Central memory CD8-positive, alpha-beta T cell (primary cell): ENCODE measurements at regions not wholly inside any gene's neighbourhood (a gene's known extent, or its start where the extent isn't known, plus 50 kb on each side); places are given as distances from the start of the nearest gene placed in this dataset.
"Not testable (repeated sequence)": the region's sequence is repeated elsewhere in the genome, so short reads cannot be mapped to it uniquely, and the experiment has no call there.

ENCODE experiments used
- ATAC-seq: fragments of 150-1000 bp; cut with Tn5 transposase; replicated peaks from 2 replicates; pipeline ENCODE4 v1.10.0; 2022; ENCODE audit warnings: mild to moderate bottlenecking, moderate FRiP score, moderate number of reproducible peaks; ENCODE audit not compliant: poor library complexity, severe bottlenecking; ENCODE audit errors: extremely low read depth
- DNase-seq, 2 donors: peaks; one replicate each; pipeline ENCODE4 v3.0.0; 2021; ENCODE audit warnings: low spot score in 2 of 2
- H3K27ac Mint-ChIP-seq: one replicate; pipeline ENCODE4 v1.8.0; 2022; ENCODE audit warnings: low read depth, mild to moderate bottlenecking, moderate library complexity, mixed read lengths
- H3K27me3 Mint-ChIP-seq: one replicate; pipeline ENCODE4 v1.8.0; 2022; ENCODE audit warnings: mixed read lengths
- H3K36me3 Mint-ChIP-seq: one replicate; pipeline ENCODE4 v1.8.0; 2022; ENCODE audit warnings: mild to moderate bottlenecking, moderate library complexity, mixed read lengths; ENCODE audit not compliant: insufficient read depth
- H3K4me1 Mint-ChIP-seq: one replicate; pipeline ENCODE4 v1.8.0; 2022; ENCODE audit warnings: mixed read lengths
- H3K4me3 Mint-ChIP-seq: one replicate; pipeline ENCODE4 v1.8.0; 2022; ENCODE audit warnings: mild to moderate bottlenecking, moderate library complexity, mixed read lengths
- H3K9me3 Mint-ChIP-seq: one replicate; pipeline ENCODE4 v1.8.0; 2022; ENCODE audit warnings: mixed read lengths

DNA sequence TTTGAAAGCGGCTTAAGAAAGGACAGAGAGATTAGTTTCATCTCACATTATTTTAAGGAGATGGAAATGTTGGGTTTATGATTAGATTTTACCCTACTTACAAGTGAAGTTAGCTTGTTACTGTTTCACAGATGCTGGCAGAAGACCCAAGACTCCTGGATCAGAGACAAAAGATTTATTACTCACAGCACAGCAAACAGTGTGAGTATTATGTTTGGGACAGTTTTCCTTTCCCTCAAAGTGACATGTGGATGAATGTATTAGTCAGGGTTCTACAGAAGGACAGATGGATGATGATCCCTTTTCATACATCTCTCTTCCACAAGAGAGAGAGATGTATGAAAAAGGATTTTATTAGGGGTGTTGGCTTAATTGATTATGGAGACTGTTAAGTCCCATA lies 281.8 kb upstream of the CDH2 start:
- Mint-ChIP-seq H3K4me1 (no peaks in the 10 kb centered on the region), H3K9me3 (peaks cover 18% of the 10 kb centered on the region), H3K27me3 (no peaks in the 10 kb centered on the region), H3K4me3 (no peak overlapping the region), H3K36me3 (no peaks in the 10 kb centered on the region), H3K27ac (no peak overlapping the region)
- DNase-seq (no peak), ATAC-seq (no peak)

DNA sequence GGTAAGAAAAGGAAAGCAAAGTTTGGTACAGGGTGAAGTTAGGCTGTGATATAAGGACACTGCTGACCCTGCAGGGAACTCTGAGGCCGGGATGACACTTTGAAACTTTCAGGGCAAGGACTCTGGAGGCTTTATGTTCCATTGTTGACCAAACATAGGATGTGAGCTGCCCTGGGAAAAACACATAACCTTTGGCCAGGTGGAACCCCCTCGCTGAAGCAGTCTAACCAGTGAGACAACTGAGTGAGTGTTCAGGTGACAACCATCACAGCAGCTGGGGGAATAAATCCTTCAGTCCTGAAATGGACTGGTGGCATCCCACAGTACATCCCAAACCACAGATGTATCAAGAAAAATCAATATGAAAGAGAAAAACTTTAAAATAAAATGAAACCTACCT lies 280.9 kb upstream of the CDH2 start:
- H3K27me3 Mint-ChIP-seq = no peaks in the 10 kb centered on the region
- no peak overlapping the region for H3K4me3 Mint-ChIP-seq
- DNase-seq (no peak), ATAC-seq (no peak)
- peaks cover 18% of the 10 kb centered on the region for H3K9me3 Mint-ChIP-seq
- no peak overlapping the region for H3K27ac Mint-ChIP-seq
- no peaks in the 10 kb centered on the region for H3K4me1 Mint-ChIP-seq
- no peaks in the 10 kb centered on the region for H3K36me3 Mint-ChIP-seq

DNA sequence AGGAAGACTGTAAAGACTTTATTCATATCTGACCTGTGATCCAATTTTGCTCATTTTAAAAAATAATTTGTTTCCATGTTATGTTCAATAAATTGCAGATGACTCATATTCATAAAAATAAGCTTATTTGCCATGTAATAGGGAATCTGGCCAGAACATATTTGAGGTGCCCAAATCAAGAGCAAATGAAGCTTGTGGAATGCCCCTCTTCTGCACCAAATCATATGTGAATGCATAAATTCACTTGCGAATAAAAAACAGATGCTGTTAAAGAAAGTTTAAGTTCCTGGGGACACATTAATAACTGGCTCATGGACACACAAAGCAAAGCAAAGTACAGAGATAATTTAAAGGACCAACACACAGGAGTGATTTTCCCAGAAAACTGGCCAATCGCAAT lies 279.0 kb upstream of the CDH2 start:
- no peaks in the 10 kb centered on the region for H3K36me3 Mint-ChIP-seq

DNA sequence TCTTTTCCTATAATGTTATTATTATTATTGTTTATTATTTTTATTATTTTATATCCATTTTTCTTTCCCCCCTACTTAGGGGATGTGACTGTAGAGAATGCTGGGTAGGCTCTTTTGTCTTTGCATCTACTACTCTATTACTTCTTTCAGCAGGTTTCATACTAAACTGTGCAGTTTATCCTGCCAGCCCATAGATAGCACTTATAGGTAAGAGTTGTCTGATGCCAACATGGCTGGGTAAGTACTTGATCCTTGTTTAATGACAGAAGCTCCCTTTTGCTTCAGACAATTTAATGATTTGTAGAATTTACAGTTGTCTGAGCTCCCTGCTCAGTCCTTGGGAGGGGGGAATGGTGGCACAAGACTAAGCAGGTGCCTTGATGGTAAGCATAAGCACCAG lies 262.9 kb upstream of the CDH2 start:
- no peaks in the 10 kb centered on the region for H3K4me1 Mint-ChIP-seq
- DNase-seq (no peak), ATAC-seq (no peak)
- H3K4me3 Mint-ChIP-seq = no peak overlapping the region
- H3K36me3 Mint-ChIP-seq = no peaks in the 10 kb centered on the region
- no peaks in the 10 kb centered on the region for H3K27me3 Mint-ChIP-seq
- H3K9me3 Mint-ChIP-seq = no peaks in the 10 kb centered on the region
- no peak overlapping the region for H3K27ac Mint-ChIP-seq

More for the DNA sequence above, 279.0 kb upstream of the CDH2 start:
- no peaks in the 10 kb centered on the region for H3K27me3 Mint-ChIP-seq
- no peak for DNase-seq
- H3K4me1 Mint-ChIP-seq = no peaks in the 10 kb centered on the region
- no peak overlapping the region for H3K4me3 Mint-ChIP-seq
- ATAC-seq = no peak
- peaks cover 18% of the 10 kb centered on the region for H3K9me3 Mint-ChIP-seq
- no peak overlapping the region for H3K27ac Mint-ChIP-seq

DNA sequence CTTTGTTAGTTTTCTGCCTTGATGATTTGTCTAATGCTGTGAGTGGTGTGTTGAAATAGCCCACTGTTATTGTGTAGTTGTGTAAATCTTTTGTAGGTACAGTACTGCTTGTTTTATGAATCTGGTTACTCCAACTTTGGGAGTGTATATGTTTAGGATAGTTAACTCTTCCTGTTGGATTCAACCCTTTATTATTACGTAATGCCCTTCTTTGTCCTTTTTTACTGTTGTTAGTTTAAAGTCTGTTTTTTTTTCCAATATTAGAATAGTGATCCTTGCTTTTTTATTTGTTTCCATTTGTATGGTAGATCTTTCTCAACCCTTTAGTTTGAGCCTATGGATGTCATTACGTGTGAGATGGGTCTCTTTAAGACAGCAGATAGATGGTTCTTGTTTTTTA lies 261.5 kb upstream of the CDH2 start:
- no peaks in the 10 kb centered on the region for H3K36me3 Mint-ChIP-seq
- no peak overlapping the region for H3K27ac Mint-ChIP-seq
- DNase-seq (no peak), ATAC-seq (no peak)
- no peaks in the 10 kb centered on the region for H3K4me1 Mint-ChIP-seq
- no peaks in the 10 kb centered on the region for H3K9me3 Mint-ChIP-seq
- H3K4me3 Mint-ChIP-seq = no peak overlapping the region
- no peaks in the 10 kb centered on the region for H3K27me3 Mint-ChIP-seq

DNA sequence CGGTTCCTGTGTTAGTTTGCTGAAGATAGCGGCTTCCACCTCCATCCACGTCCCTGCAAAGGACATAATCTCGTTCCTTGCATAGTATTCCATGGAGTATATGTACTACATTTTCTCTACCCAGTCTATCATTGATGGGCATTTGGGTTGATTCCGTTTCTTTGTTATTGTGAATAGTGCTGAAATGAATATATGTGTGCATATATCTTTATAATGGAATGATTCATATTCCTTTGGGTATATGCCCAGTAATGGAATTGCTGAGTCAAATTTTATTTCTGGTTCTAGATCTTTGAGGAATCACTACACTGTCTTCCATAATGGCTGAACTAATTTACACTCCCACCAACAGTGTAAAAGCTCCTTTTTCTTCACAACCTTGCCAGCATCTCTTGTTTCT lies 255.4 kb upstream of the CDH2 start:
- H3K36me3 Mint-ChIP-seq = no peaks in the 10 kb centered on the region
- H3K27ac Mint-ChIP-seq = no peak overlapping the region
- ATAC-seq (no peak), DNase-seq (no peak)
- H3K4me3 Mint-ChIP-seq = no peak overlapping the region
- H3K9me3 Mint-ChIP-seq = peaks cover 5% of the 10 kb centered on the region
- H3K27me3 Mint-ChIP-seq = no peaks in the 10 kb centered on the region
- H3K4me1 Mint-ChIP-seq = no peaks in the 10 kb centered on the region

DNA sequence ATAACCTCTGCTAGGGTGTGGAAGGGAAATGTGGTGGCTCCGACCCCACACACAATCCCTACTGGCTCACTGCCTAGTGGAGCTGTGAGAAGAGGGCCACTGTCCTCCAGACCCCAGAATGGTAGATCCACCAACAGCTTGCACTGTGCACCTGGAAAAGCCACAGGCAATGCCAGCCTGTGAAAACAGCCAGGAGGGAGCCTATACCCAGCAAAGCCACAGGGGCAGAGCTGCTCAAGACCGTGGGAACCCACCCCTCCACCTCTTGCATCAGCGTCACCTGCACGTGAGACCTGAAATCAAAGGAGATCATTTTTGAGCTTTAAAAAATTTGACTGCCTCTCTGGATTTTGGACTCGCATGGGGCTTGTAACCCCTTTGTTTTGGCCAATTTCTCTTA lies 249.0 kb upstream of the CDH2 start:
- no peak for ATAC-seq
- H3K4me1 Mint-ChIP-seq = no peaks in the 10 kb centered on the region
- H3K27me3 Mint-ChIP-seq = no peaks in the 10 kb centered on the region
- DNase-seq = no peak
- no peaks in the 10 kb centered on the region for H3K36me3 Mint-ChIP-seq
- H3K4me3 Mint-ChIP-seq = no peak overlapping the region
- H3K9me3 Mint-ChIP-seq = peaks cover 11% of the 10 kb centered on the region
- no peak overlapping the region for H3K27ac Mint-ChIP-seq

DNA sequence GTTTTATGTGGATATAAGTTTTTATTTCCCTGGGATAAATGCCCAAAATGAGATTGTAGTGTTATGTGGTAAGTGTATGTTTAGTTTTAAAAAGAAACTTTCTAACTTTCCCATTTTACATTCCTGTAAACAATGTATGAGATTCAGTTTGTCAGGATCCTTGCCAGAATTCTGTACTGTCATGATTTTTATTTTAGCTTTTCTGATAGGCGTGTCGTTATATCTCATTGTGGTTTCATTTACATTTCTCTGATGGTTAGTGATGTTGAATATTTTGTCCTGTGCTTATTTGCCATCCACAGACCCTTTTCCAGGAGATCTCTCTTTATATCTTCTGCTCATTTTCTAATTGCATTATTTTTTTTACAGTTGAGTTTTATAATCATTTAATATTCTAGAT lies 245.6 kb upstream of the CDH2 start:
- no peak overlapping the region for H3K4me3 Mint-ChIP-seq
- DNase-seq (no peak), ATAC-seq (no peak)
- peaks cover 9% of the 10 kb centered on the region for H3K9me3 Mint-ChIP-seq
- no peak overlapping the region for H3K27ac Mint-ChIP-seq
- H3K4me1 Mint-ChIP-seq = no peaks in the 10 kb centered on the region
- H3K27me3 Mint-ChIP-seq = no peaks in the 10 kb centered on the region
- H3K36me3 Mint-ChIP-seq = no peaks in the 10 kb centered on the region

DNA sequence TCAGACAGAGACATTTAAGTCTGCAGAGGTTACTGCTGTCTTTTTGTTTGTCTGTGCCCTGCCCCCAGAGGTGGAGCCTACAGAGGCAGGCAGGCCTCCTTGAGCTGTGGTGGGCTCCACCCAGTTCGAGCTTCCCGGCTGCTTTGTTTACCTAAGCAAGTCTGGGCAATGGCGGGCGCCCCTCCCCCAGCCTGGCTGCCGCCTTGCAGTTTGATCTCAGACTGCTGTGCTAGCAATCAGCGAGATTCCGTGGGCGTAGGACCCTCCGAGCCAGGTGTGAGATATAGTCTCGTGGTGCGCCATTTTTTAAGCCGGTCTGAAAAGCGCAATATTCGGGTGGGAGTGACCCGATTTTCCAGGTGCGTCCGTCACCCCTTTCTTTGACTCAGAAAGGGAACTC lies 245.0 kb upstream of the CDH2 start:
- not testable (repeated sequence) for ATAC-seq, H3K9me3 Mint-ChIP-seq, H3K4me1 Mint-ChIP-seq, H3K27ac Mint-ChIP-seq, H3K4me3 Mint-ChIP-seq, H3K27me3 Mint-ChIP-seq, H3K36me3 Mint-ChIP-seq, DNase-seq

DNA sequence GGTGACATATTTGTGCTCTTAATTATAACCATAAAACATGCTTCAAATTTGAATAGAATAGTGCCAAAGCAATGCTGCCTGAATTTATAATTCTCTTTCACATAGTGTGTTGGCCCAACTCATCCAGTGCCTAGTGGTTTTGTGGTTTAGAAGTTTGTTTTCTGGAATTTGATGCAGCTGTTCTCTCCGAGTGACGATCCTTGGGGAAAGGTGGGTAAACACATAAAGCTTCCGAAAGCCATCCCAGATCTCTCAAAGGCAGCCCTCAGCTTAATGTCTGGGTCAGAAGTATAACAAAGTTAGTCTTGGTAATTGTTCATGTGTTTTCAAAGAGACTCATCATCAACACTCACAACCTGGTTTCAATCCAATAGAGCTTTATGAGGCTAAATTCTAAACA lies 235.6 kb upstream of the CDH2 start:
- no peak overlapping the region for H3K4me3 Mint-ChIP-seq
- no peak for ATAC-seq
- peaks cover 10% of the 10 kb centered on the region for H3K9me3 Mint-ChIP-seq
- no peaks in the 10 kb centered on the region for H3K4me1 Mint-ChIP-seq
- H3K36me3 Mint-ChIP-seq = no peaks in the 10 kb centered on the region
- no peaks in the 10 kb centered on the region for H3K27me3 Mint-ChIP-seq
- H3K27ac Mint-ChIP-seq = no peak overlapping the region
- no peak for DNase-seq

DNA sequence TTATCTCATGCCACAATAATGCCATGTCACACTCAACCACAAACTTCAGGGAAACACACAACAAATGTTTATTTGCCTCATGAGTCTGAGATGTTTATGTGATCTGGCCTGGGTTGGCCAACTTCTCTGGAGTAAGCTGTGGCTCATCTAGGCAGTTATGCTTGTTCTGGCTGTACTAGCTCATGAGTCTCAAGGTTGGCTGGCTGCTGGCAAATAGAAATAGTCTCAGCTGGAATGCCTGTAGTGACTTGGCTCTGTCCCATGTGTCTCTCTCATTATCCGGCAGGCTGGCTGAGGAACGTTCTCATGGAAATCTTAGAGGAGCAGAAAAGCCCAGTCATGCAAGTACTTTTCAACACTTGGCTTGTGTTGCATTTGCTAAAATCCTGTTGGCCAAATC lies 234.9 kb upstream of the CDH2 start:
- Mint-ChIP-seq H3K27ac (no peak overlapping the region), H3K4me1 (no peaks in the 10 kb centered on the region), H3K36me3 (no peaks in the 10 kb centered on the region), H3K27me3 (no peaks in the 10 kb centered on the region), H3K9me3 (peaks cover 10% of the 10 kb centered on the region), H3K4me3 (no peak overlapping the region)
- ATAC-seq = no peak
- no peak for DNase-seq

DNA sequence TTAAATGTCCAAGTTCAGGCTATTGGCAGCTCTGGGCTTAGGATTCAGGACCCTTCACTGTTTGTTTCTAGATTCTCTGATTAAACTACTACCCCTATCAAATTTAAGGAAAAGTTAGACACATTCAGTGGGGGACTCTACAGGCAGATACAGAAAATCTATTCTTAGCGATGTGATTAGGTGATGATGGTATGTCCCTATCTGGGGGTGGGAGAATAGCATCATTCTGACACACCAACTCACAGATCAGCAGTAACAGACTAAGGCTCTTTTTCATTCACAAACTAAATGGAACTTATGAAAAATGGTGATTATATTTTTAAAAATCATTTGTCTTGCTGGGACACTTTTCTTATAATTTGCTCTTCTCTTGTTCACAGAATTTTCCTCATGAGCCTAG lies 232.9 kb upstream of the CDH2 start:
- no peak for ATAC-seq
- H3K27me3 Mint-ChIP-seq = no peaks in the 10 kb centered on the region
- H3K27ac Mint-ChIP-seq = no peak overlapping the region
- peaks cover 9% of the 10 kb centered on the region for H3K9me3 Mint-ChIP-seq
- no peaks in the 10 kb centered on the region for H3K36me3 Mint-ChIP-seq
- H3K4me1 Mint-ChIP-seq = no peaks in the 10 kb centered on the region
- no peak overlapping the region for H3K4me3 Mint-ChIP-seq
- no peak for DNase-seq

DNA sequence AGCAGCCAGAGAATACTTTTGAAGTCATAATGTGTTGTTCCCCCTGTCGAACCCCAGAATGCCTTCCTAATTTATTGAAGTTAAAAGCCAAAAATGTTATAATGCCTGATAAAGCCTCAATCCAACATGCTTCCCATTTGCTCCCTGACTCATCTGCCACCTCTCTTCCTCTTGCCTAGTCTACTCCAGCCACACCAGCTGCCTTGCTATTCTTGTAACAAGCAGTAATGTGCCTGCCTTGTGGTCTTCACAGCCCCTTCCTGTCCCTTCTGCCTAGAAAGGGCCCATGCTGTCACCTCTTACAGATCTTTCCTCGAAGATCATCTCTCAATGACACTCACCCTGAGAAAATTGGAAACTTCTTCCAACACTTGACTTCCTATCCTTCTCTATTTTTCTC lies 231.6 kb upstream of the CDH2 start:
- Mint-ChIP-seq H3K27ac (no peak overlapping the region), H3K27me3 (no peaks in the 10 kb centered on the region), H3K36me3 (no peaks in the 10 kb centered on the region), H3K4me1 (no peaks in the 10 kb centered on the region), H3K4me3 (no peak overlapping the region), H3K9me3 (peaks cover 6% of the 10 kb centered on the region)
- DNase-seq = no peak
- no peak for ATAC-seq

DNA sequence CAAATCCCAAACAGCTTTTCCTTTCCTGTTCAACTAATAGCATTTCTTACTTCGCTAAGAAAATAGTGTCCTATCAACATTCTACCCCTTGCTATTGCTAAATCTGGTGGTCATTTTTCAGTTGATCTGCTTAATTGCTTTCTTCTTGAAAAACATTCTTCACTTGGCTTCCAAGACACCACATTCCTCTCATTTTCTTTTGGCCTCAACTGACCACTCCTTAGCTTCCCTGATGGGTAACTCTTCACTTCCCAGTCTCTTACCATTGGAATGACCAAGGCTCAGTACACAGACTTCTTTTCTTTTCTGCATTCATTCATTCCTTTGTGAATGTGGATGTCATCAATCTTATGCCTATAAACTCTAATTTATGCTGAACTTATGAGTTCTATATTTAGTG lies 230.8 kb upstream of the CDH2 start:
- H3K27ac Mint-ChIP-seq = no peak overlapping the region
- no peaks in the 10 kb centered on the region for H3K9me3 Mint-ChIP-seq
- H3K4me1 Mint-ChIP-seq = no peaks in the 10 kb centered on the region
- DNase-seq = no peak
- no peak overlapping the region for H3K4me3 Mint-ChIP-seq
- no peak for ATAC-seq
- no peaks in the 10 kb centered on the region for H3K36me3 Mint-ChIP-seq
- no peaks in the 10 kb centered on the region for H3K27me3 Mint-ChIP-seq
